Mesendoderm (in vitro differentiated cells): ENCODE measurements at regions not wholly inside any gene's neighbourhood (a gene's known extent, or its start where the extent isn't known, plus 50 kb on each side); places are given as distances from the start of the nearest gene placed in this dataset.

ENCODE experiments used
- DNase-seq: peaks from one replicate; pipeline ENCODE4 v3.0.0; 2013
- H2AK5ac ChIP-seq: 2 replicates; pipeline ENCODE4 v1.6.1; 2013; ENCODE audit warnings: low read length, inconsistent platforms
- H2BK120ac ChIP-seq: 2 replicates; pipeline ENCODE4 v1.6.1; 2013; ENCODE audit warnings: low read depth, mild to moderate bottlenecking, low read length, moderate library complexity, mixed read lengths
- H2BK15ac ChIP-seq: replicated peaks from 2 replicates; pipeline ENCODE4 v1.6.1; 2013; ENCODE audit warnings: low read depth, mild to moderate bottlenecking, moderate library complexity
- H2BK5ac ChIP-seq: 2 replicates; pipeline ENCODE4 v1.6.1; 2013; ENCODE audit warnings: low read length, inconsistent platforms
- H3K18ac ChIP-seq: 2 replicates; pipeline ENCODE4 v1.6.1; 2013; ENCODE audit warnings: mild to moderate bottlenecking, low read length, mixed read lengths
- H3K23ac ChIP-seq: one replicate; pipeline ENCODE4 v1.6.1; 2013; ENCODE audit warnings: low read length
- H3K27ac ChIP-seq: 2 replicates; pipeline ENCODE4 v1.5.1; 2013; ENCODE audit warnings: low read depth, mild to moderate bottlenecking, inconsistent platforms, low read length, moderate library complexity
- H3K27me3 ChIP-seq: 2 replicates; pipeline ENCODE4 v1.6.1; 2013; ENCODE audit warnings: low read length, control low read depth, mild to moderate bottlenecking, inconsistent platforms; ENCODE audit not compliant: insufficient read depth, poor library complexity
- H3K36me3 ChIP-seq: 2 replicates; pipeline ENCODE4 v1.6.1; 2013; ENCODE audit warnings: low read length, inconsistent platforms; ENCODE audit not compliant: control insufficient read depth, insufficient read depth
- H3K4ac ChIP-seq: one replicate; pipeline ENCODE4 v1.6.1; 2013; ENCODE audit warnings: low read depth, mild to moderate bottlenecking, low read length, moderate library complexity
- H3K4me1 ChIP-seq: 2 replicates; pipeline ENCODE4 v1.6.1; 2013; ENCODE audit warnings: low read depth, low read length, inconsistent platforms; ENCODE audit not compliant: control insufficient read depth
- H3K4me2 ChIP-seq: 2 replicates; pipeline ENCODE4 v1.6.1; 2013; ENCODE audit warnings: low read length
- H3K4me3 ChIP-seq: 2 replicates; pipeline ENCODE4 v1.5.1; 2013; ENCODE audit warnings: mild to moderate bottlenecking, low read length
- H3K56ac ChIP-seq: one replicate; pipeline ENCODE4 v1.6.1; 2013; ENCODE audit warnings: low read length
- H3K79me1 ChIP-seq: 2 replicates; pipeline ENCODE4 v1.6.1; 2013; ENCODE audit warnings: low read length, inconsistent platforms
- H3K79me2 ChIP-seq: 2 replicates; pipeline ENCODE4 v1.6.1; 2013; ENCODE audit warnings: mild to moderate bottlenecking, low read length; ENCODE audit not compliant: control insufficient read depth, insufficient read depth
- H3K9ac ChIP-seq: 2 replicates; pipeline ENCODE4 v1.6.1; 2013; ENCODE audit warnings: low read length, inconsistent platforms
- H4K5ac ChIP-seq: one replicate; pipeline ENCODE4 v1.6.1; 2013; ENCODE audit warnings: low read length
- H4K8ac ChIP-seq: one replicate; pipeline ENCODE4 v1.6.1; 2013; ENCODE audit warnings: low read depth, mild to moderate bottlenecking, control low read depth, low read length, moderate library complexity
- WGBS: extraction: QIAGEN DNeasy Blood & Tissue Kit; methylation state at CpG from one replicate; pipeline ENCODE4 v1.1.7; 2013; ENCODE audit warnings: low lambda C conversion rate, missing lambda C conversion rate; ENCODE audit not compliant: insufficient coverage; ENCODE audit errors: extremely low coverage; 5-methylcytosine and 5-hydroxymethylcytosine counted together

- Histone ChIP-seq H3K23ac (no peak overlapping the region), H3K4ac (no peak overlapping the region), H4K5ac (no peak overlapping the region), H3K36me3 (peaks cover 2% of the 10 kb centered on the region), H3K4me2 (no peak overlapping the region), H3K27me3 (no peaks in the 10 kb centered on the region), H2BK5ac (no peak overlapping the region), H2AK5ac (no peak overlapping the region), H4K8ac (no peak overlapping the region), H2BK120ac (no peak overlapping the region), H3K56ac (no peak overlapping the region), H3K18ac (no peak overlapping the region), H3K9ac (no peak overlapping the region), H3K27ac (no peak overlapping the region), H3K4me1 (no peaks in the 10 kb centered on the region), H3K79me1 (no peaks in the 10 kb centered on the region), H2BK15ac (no peak overlapping the region), H3K79me2 (no peaks in the 10 kb centered on the region), H3K4me3 (no peak overlapping the region)
- DNase-seq = no peak
- no CpG with 5 or more reads among the region's 26 CpGs for WGBS
Observed at GRCh38 chr16:22425036-22425801, 50.8 kb upstream of the CDR2 start.

GRCh38 chr16:22424161-22424937, 49.9 kb upstream of the CDR2 start:
- Histone ChIP-seq H2AK5ac (no peak overlapping the region), H4K5ac (no peak overlapping the region), H3K9ac (no peak overlapping the region), H3K36me3 (peaks cover 2% of the 10 kb centered on the region), H3K79me2 (no peaks in the 10 kb centered on the region), H3K4me2 (no peak overlapping the region), H3K18ac (no peak overlapping the region), H3K27ac (no peak overlapping the region), H3K56ac (no peak overlapping the region), H2BK15ac (no peak overlapping the region), H3K4me3 (no peak overlapping the region), H2BK120ac (no peak overlapping the region), H3K4me1 (no peaks in the 10 kb centered on the region), H3K79me1 (no peaks in the 10 kb centered on the region), H3K4ac (no peak overlapping the region), H3K23ac (no peak overlapping the region), H4K8ac (no peak overlapping the region), H2BK5ac (no peak overlapping the region), H3K27me3 (no peaks in the 10 kb centered on the region)
- DNase-seq = no peak
- no CpG with 5 or more reads among the region's 22 CpGs for WGBS
